Left ventricle myocardium inferior (tissue), 1 donor: ENCODE measurements at regions not wholly inside any gene's neighbourhood (a gene's known extent, or its start where the extent isn't known, plus 50 kb on each side); places are given as distances from the start of the nearest gene placed in this dataset.

Experiments
- DNase-seq: peaks from one replicate; pipeline ENCODE4 v3.0.0-alpha.2; 2020
- H3K27ac ChIP-seq: fragments of 200-600 bp; replicated peaks from 2 replicates; pipeline ENCODE4 v1.8.0; 2021
- H3K27me3 ChIP-seq: fragments of 200-600 bp; 2 replicates; pipeline ENCODE4 v1.8.0; 2021; ENCODE audit warnings: low read depth
- H3K36me3 ChIP-seq: fragments of 200-600 bp; 2 replicates; pipeline ENCODE4 v1.8.0; 2021
- H3K4me1 ChIP-seq: fragments of 200-600 bp; 2 replicates; pipeline ENCODE4 v1.8.0; 2021
- H3K4me3 ChIP-seq: fragments of 200-600 bp; 2 replicates; pipeline ENCODE4 v1.8.0; 2021; ENCODE audit warnings: mild to moderate bottlenecking, moderate library complexity
- H3K9me3 ChIP-seq: fragments of 200-600 bp; replicated peaks from 2 replicates; pipeline ENCODE4 v1.8.0; 2021
- CTCF ChIP-seq: fragments of 200-600 bp; IDR thresholded peaks from 2 replicates; pipeline ENCODE4 v1.8.0; 2021; ENCODE audit warnings: antibody characterized with exemption, mild to moderate bottlenecking, borderline replicate concordance
- intact Hi-C: fragments of 100-400 bp; cut with micrococcal nuclease; formaldehyde crosslinking; loops from one replicate; pipeline ENCODE4 v1.11.0; 2022
- donor health status: DM: no; HTN: yes; CAD: no; lungs with severe emphysema.

DNA sequence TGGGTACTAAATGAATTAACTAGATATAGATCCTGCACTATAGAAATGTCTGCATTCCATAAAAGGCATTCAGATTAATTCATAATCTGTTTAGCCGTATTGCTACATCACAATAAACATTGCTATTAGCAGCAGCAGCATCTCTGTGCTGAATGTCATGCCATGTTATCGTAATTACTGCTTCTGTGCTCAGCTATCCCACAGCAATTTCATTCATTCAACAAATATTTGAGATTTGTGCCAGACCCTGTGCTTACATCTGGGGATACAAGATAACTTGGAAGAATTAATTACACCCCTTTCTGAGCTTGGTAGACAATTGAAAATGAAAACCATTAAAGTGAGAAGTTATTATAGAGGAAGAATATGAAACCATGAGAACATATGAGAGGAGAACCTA, 185.8 kb upstream of the C11orf87 start:
- TF ChIP-seq CTCF = no peak
- H3K27me3 ChIP-seq = no peaks in the 10 kb centered on the region
- no peaks in the 10 kb centered on the region for H3K9me3 ChIP-seq
- no peak overlapping the region for H3K27ac ChIP-seq
- intact Hi-C loops = no loop called here
- H3K4me1 ChIP-seq = no peaks in the 10 kb centered on the region
- no peak for DNase-seq
- no peaks in the 10 kb centered on the region for H3K36me3 ChIP-seq
- H3K4me3 ChIP-seq = no peak overlapping the region

- Histone ChIP-seq H3K4me1 (no peaks in the 10 kb centered on the region), H3K9me3 (no peaks in the 10 kb centered on the region), H3K27me3 (no peaks in the 10 kb centered on the region), H3K27ac (no peak overlapping the region), H3K36me3 (no peaks in the 10 kb centered on the region), H3K4me3 (no peak overlapping the region)
- no peak for DNase-seq
- no peak for TF ChIP-seq CTCF
- intact Hi-C loops = no loop called here
Observed at GRCh38 chr11:109236696-109237095, 185.3 kb upstream of the C11orf87 start.

DNA sequence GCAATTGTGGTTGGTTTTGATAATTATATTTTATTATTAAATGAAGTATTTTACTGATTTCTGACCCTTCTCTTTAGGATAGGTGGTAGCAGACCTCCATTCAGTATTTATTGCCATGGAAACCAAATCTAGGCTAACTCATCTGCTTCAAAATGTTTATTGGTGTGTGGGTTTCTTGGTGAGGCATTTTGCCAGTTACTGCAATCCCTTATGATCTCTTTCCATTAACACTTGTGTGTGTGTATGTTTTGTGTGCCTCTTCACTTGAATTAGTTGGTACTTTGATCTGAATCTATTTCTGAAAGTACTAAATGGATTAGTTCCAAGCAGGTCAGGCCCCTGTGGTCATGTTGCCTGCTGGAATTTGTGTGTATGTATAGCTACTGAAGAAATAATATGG, 184.4 kb upstream of the C11orf87 start:
- no peak for DNase-seq
- H3K4me1 ChIP-seq = no peaks in the 10 kb centered on the region
- intact Hi-C loops = no loop called here
- H3K9me3 ChIP-seq = no peaks in the 10 kb centered on the region
- no peak for TF ChIP-seq CTCF
- H3K27me3 ChIP-seq = no peaks in the 10 kb centered on the region
- H3K36me3 ChIP-seq = no peaks in the 10 kb centered on the region
- H3K27ac ChIP-seq = no peak overlapping the region
- H3K4me3 ChIP-seq = no peak overlapping the region

GRCh38 chr11:109241988-109242536, 179.9 kb upstream of the C11orf87 start:
- no peaks in the 10 kb centered on the region for H3K27me3 ChIP-seq
- H3K4me1 ChIP-seq = no peaks in the 10 kb centered on the region
- TF ChIP-seq CTCF = no peak
- no peaks in the 10 kb centered on the region for H3K9me3 ChIP-seq
- H3K36me3 ChIP-seq = no peaks in the 10 kb centered on the region
- DNase-seq = no peak
- H3K4me3 ChIP-seq = no peak overlapping the region
- intact Hi-C loops = no loop called here
- no peak overlapping the region for H3K27ac ChIP-seq

GRCh38 chr11:109247071-109247470, 174.9 kb upstream of the C11orf87 start:
- no peak for DNase-seq
- TF ChIP-seq CTCF = no peak
- intact Hi-C loops = no loop called here
- no peaks in the 10 kb centered on the region for H3K4me1 ChIP-seq
- no peak overlapping the region for H3K27ac ChIP-seq
- no peak overlapping the region for H3K4me3 ChIP-seq
- no peaks in the 10 kb centered on the region for H3K36me3 ChIP-seq
- H3K9me3 ChIP-seq = no peaks in the 10 kb centered on the region
- H3K27me3 ChIP-seq = no peaks in the 10 kb centered on the region

- H3K27ac ChIP-seq = no peak overlapping the region
- H3K36me3 ChIP-seq = no peaks in the 10 kb centered on the region
- no peak overlapping the region for H3K4me3 ChIP-seq
- H3K9me3 ChIP-seq = no peaks in the 10 kb centered on the region
- no peaks in the 10 kb centered on the region for H3K4me1 ChIP-seq
- H3K27me3 ChIP-seq = no peaks in the 10 kb centered on the region
- TF ChIP-seq CTCF = no peak
- no peak for DNase-seq
- intact Hi-C loops = no loop called here
Observed at GRCh38 chr11:109249597-109249996, 172.4 kb upstream of the C11orf87 start.
